ENCODE measurements at regions not wholly inside any gene's neighbourhood (a gene's known extent, or its start where the extent isn't known, plus 50 kb on each side); places are given as distances from the start of the nearest gene placed in this dataset.

DNA sequence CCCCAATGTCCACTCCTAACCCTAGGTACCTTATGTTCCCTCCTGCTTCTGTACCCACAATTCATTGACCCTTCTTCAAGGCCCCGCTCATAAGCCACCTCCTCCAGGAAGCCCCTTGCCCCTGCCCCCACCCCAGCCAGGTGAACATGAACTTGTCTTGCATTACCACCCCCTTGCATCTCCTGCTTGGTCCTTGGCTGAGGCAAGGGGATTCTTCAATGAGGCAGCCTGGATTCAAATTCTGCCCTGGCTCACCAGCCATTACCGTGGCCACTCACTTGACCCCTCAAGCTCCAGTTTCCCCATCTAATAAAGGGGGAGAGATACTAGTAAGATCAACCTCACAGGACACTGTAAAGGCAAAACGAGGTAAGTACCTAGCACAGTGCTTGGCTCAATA is 193.1 kb downstream of the DICER1 start:
- DNase-seq (ENCODE audit: low read depth), result no peak
- no peak overlapping the region for H3K4me3 ChIP-seq (ENCODE audit: low read length)
- TF ChIP-seq, protein P1, sequence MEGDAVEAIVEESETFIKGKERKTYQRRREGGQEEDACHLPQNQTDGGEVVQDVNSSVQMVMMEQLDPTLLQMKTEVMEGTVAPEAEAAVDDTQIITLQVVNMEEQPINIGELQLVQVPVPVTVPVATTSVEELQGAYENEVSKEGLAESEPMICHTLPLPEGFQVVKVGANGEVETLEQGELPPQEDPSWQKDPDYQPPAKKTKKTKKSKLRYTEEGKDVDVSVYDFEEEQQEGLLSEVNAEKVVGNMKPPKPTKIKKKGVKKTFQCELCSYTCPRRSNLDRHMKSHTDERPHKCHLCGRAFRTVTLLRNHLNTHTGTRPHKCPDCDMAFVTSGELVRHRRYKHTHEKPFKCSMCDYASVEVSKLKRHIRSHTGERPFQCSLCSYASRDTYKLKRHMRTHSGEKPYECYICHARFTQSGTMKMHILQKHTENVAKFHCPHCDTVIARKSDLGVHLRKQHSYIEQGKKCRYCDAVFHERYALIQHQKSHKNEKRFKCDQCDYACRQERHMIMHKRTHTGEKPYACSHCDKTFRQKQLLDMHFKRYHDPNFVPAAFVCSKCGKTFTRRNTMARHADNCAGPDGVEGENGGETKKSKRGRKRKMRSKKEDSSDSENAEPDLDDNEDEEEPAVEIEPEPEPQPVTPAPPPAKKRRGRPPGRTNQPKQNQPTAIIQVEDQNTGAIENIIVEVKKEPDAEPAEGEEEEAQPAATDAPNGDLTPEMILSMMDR (conservative IDR thresholded peaks at IDR 0.05; ENCODE audit: low read depth, low read length), result no peak

DNA sequence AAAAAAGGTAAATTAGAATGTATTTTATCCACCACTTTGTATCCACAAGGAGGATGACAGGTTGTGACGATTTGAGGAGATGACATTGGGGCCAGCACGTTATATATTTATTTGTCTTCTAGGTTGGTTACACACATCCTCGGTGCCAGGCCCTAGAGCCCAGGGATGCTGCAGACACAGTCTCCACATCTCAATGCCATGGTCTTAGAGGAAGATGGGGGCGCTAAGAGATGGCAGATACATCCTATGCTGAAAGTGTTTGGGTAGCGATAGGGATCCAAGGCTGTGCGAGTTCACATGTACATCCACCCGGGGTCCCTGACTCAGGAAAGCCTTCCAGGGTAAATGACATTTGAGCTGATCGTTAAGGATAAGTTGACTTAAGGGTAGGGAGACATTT is 193.1 kb upstream of the GSC start:
- no peak overlapping the region for H3K4me3 ChIP-seq (ENCODE audit: low read length)
- no peak for DNase-seq (ENCODE audit: low read depth)
- TF ChIP-seq, protein P1 (conservative IDR thresholded peaks at IDR 0.05; ENCODE audit: low read depth, low read length), result no peak

DNA sequence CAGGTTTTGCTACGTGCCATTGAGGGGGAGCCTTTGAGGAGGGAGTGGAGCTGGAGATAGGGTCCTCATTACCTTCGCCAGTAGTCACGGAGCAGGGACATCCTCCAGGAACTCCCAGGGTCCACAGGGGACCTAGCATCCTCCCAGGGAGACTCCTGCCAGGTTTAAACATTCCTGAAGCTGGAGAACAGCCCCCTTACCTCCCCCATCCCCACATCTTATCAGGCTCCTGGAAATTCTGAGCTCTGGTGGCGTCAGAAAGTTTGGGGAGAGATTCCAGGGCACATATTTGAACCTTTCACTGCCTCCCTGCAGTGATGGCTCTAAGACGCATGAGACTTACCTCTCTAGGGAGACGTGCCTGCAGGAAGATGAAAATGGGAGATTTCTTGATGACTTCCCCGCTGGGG is 192.3 kb upstream of the GSC start:
- no peak overlapping the region for H3K4me3 ChIP-seq (ENCODE audit: low read length)
- TF ChIP-seq, protein P1 (conservative IDR thresholded peaks at IDR 0.05; ENCODE audit: low read depth, low read length), result no peak
- DNase-seq (ENCODE audit: low read depth), result no peak

DNA sequence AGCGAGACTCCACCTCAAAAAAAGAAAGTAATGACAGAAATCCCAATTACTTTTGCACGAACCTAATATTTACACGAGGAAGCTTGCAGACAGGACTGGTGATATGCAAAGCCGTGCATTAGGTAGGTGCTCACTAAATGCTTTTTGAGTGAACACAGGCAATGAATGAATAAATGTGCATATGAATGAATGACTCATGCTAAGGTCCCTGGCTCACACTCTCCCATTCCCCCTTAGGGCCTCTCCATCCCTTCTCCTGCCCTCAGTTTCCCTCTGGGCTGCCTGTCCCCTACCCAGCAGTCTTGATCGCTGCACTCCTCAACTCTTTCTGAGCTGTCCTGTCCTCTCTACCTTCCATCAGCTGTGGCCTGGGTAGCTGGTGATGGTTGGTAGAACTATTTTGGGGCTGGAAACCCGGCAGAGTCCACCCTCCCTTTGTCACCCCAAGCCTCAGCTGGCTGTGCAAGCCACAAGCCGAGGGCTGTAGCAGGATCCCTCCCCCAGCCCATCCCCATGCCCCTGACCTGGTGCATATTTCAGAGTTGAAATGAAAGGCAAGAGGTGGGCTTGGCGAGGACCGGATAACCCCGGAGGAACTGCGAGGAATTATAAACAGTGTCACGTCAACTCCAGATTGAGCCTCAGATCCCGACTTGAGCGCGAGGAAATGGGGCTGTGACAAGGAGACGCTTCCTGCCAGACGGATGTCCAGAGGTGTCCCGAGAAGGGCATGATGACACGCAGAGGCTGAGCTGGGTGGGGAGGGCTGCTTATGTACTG is 191.7 kb upstream of the GSC start:
- no peak for DNase-seq (ENCODE audit: low read depth)
- TF ChIP-seq, protein P1 (conservative IDR thresholded peaks at IDR 0.05; ENCODE audit: low read depth, low read length), result no peak
- no peak overlapping the region for H3K4me3 ChIP-seq (ENCODE audit: low read length)

DNA sequence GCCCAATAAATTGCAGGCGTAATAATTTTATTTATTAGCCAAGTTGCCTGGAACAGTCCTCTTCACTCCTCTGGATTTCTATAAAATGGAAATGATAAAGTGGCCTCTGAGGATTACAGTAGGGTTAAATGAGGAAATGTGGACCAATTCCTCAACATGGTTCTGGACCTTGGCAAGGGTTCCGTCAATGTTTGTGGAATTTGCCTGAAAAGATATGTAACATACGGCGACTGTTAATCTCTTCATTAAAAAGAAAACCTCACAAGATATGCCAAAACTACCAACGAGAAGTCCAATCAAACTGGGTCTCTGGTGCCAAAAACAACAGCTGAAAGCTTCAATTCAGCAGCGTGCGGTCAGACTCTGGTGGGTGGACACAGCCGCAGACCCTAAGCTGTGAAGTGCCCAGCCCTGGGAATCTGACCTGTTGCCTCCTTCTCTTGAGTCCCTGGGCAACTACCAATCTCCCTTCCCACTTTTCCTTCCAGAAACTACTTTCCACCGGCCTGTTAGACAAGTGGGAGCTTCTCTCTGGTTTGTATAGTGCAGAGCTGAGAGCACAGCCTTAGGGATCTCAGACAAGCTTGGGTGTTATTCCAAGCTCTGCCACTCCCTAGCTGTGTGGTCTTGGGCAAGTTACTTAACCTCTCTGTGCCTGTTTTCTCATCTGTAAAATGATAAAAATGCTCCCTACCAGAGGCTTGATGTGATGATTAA is 190.5 kb upstream of the GSC start:
- no peak overlapping the region for H3K4me3 ChIP-seq (ENCODE audit: low read length)
- peak; percentile 17 for DNase-seq (ENCODE audit: low read depth)
- TF ChIP-seq, protein P1 (conservative IDR thresholded peaks at IDR 0.05; ENCODE audit: low read depth, low read length), result no peak

DNA sequence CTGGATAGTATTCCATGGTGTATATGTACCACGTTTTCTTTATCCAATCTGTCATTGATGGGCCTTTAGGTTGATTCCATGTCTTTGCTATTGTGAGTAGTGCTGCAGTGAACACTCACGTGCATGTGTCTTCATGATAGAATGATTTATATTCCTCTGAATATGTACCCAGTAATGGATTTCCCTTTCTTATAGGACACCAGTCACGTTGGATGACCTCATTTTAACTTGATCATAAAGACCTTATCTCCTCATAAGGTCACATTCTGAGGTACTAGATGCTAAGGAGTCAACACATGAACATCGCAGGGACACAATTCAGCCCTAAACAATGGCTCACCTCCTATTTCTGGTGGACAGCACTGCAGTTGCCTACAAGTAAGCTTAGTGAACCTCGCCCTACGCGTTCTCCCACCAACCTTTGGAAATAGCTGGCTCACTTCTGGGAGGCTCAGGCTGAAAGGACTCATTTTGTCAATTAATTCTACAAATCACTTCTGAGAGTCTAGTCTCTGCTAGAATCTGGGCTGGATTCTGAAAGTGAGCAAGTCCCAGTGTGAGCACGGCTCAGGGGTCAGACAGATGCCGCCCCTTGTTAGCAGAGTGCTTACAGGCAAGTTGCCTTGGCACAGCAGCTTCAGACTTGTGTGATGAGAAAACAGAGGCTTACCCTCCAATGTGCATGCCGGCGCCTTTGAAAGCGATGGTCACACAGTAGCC is 183.8 kb upstream of the GSC start:
- DNase-seq (ENCODE audit: low read depth), result no peak
- no peak overlapping the region for H3K4me3 ChIP-seq (ENCODE audit: low read length)
- TF ChIP-seq, protein P1 (conservative IDR thresholded peaks at IDR 0.05; ENCODE audit: low read depth, low read length), result no peak

Data from retinal pigment epithelial cell (primary cell).